Subcutaneous abdominal adipose tissue (tissue), 5 donors: ENCODE measurements at regions not wholly inside any gene's neighbourhood (a gene's known extent, or its start where the extent isn't known, plus 50 kb on each side); places are given as distances from the start of the nearest gene placed in this dataset.

Source experiments
- H3K27ac ChIP-seq: one replicate; pipeline ENCODE4 v1.7.0; 2013; ENCODE audit warnings: low read depth, mild to moderate bottlenecking, inconsistent platforms, low read length, moderate library complexity
- H3K27me3 ChIP-seq, 5 donors: one replicate each; pipeline ENCODE4 v1.7.0; 2013; ENCODE audit warnings: low read length in 5 of 5, inconsistent platforms in 1 of 5; ENCODE audit not compliant: control insufficient read depth in 5 of 5, insufficient read depth in 4 of 5
- H3K36me3 ChIP-seq, 5 donors: one replicate each; pipeline ENCODE4 v1.7.0; 2013; ENCODE audit warnings: low read length in 5 of 5; ENCODE audit not compliant: control insufficient read depth in 5 of 5, insufficient read depth in 5 of 5
- H3K4me1 ChIP-seq, 5 donors: one replicate each; pipeline ENCODE4 v1.7.0; 2013; ENCODE audit warnings: low read length in 5 of 5, mild to moderate bottlenecking in 3 of 5, moderate library complexity in 1 of 5; ENCODE audit not compliant: control insufficient read depth in 5 of 5, insufficient read depth in 5 of 5
- H3K4me3 ChIP-seq, 5 donors: one replicate each; pipeline ENCODE4 v1.7.0; 2013; ENCODE audit warnings: low read length in 5 of 5, low read depth in 1 of 5
- H3K9ac ChIP-seq, 5 donors: one replicate each; pipeline ENCODE4 v1.7.0; 2013; ENCODE audit warnings: low read length in 5 of 5, mild to moderate bottlenecking in 4 of 5, moderate library complexity in 3 of 5
- H3K9me3 ChIP-seq, 5 donors: one replicate each; pipeline ENCODE4 v1.7.0; 2013; ENCODE audit warnings: low read length in 5 of 5; ENCODE audit not compliant: control insufficient read depth in 5 of 5
- donor health status: healthy.
- donor health status: healthy.
- donor health status: healthy.
- donor health status: healthy.
- donor health status: healthy.

GRCh38 chr4:62243895-62244294, 1043.8 kb downstream of the ADGRL3 start:
- H3K9ac ChIP-seq: no peak overlapping the region

GRCh38 chr4:62235911-62236310, 1035.8 kb downstream of the ADGRL3 start:
- no peak overlapping the region for H3K9ac ChIP-seq
- no peak overlapping the region for H3K27ac ChIP-seq
- peaks cover 0 to 5% (median 0%) of the 10 kb centered on the region in 5 donors for H3K9me3 ChIP-seq
- peaks cover 0 to 4% (median 0%) of the 10 kb centered on the region in 5 donors for H3K4me1 ChIP-seq
- no peaks in the 10 kb centered on the region for H3K27me3 ChIP-seq
- no peaks in the 10 kb centered on the region for H3K36me3 ChIP-seq
- H3K4me3 ChIP-seq: no peak overlapping the region

More at GRCh38 chr4:62243895-62244294, 1043.8 kb downstream of the ADGRL3 start:
- H3K9me3 ChIP-seq: no peaks in the 10 kb centered on the region
- H3K4me1 ChIP-seq: no peaks in the 10 kb centered on the region
- H3K27ac ChIP-seq: no peak overlapping the region
- H3K36me3 ChIP-seq: no peaks in the 10 kb centered on the region
- H3K27me3 ChIP-seq: no peaks in the 10 kb centered on the region
- H3K4me3 ChIP-seq: no peak overlapping the region

- H3K27ac ChIP-seq: no peak overlapping the region
- H3K9me3 ChIP-seq: peaks cover 0 to 5% (median 0%) of the 10 kb centered on the region in 5 donors
- H3K36me3 ChIP-seq: no peaks in the 10 kb centered on the region
- no peaks in the 10 kb centered on the region for H3K27me3 ChIP-seq
- H3K4me3 ChIP-seq: no peak overlapping the region
- H3K9ac ChIP-seq: no peak overlapping the region
- peaks cover 0 to 4% (median 0%) of the 10 kb centered on the region in 5 donors for H3K4me1 ChIP-seq
Observed at GRCh38 chr4:62232814-62233213, 1032.7 kb downstream of the ADGRL3 start.

GRCh38 chr4:62231994-62232393, 1031.9 kb downstream of the ADGRL3 start:
- Histone ChIP-seq H3K36me3 (no peaks in the 10 kb centered on the region), H3K9me3 (peaks cover 0 to 5% (median 0%) of the 10 kb centered on the region in 5 donors), H3K27me3 (no peaks in the 10 kb centered on the region), H3K4me1 (no peaks in the 10 kb centered on the region), H3K9ac (no peak overlapping the region), H3K4me3 (no peak overlapping the region), H3K27ac (no peak overlapping the region)

- H3K27me3 ChIP-seq: no peaks in the 10 kb centered on the region
- H3K4me3 ChIP-seq: no peak overlapping the region
- H3K9ac ChIP-seq: no peak overlapping the region
- no peak overlapping the region for H3K27ac ChIP-seq
- peaks cover 0 to under 1% (median 0%) of the 10 kb centered on the region in 5 donors for H3K9me3 ChIP-seq
- no peaks in the 10 kb centered on the region for H3K4me1 ChIP-seq
- H3K36me3 ChIP-seq: no peaks in the 10 kb centered on the region
Observed at GRCh38 chr4:62226082-62226481, 1026.0 kb downstream of the ADGRL3 start.

- H3K4me3 ChIP-seq: no peak overlapping the region
- no peak overlapping the region for H3K27ac ChIP-seq
- H3K9me3 ChIP-seq: no peaks in the 10 kb centered on the region
- no peaks in the 10 kb centered on the region for H3K36me3 ChIP-seq
- no peak overlapping the region for H3K9ac ChIP-seq
- H3K4me1 ChIP-seq: no peaks in the 10 kb centered on the region
- H3K27me3 ChIP-seq: no peaks in the 10 kb centered on the region
Observed at GRCh38 chr4:62222121-62222520, 1022.0 kb downstream of the ADGRL3 start.

GRCh38 chr4:62210486-62210885, 1010.4 kb downstream of the ADGRL3 start:
- Histone ChIP-seq H3K4me1 (no peaks in the 10 kb centered on the region), H3K27me3 (no peaks in the 10 kb centered on the region), H3K9ac (no peak overlapping the region), H3K9me3 (no peaks in the 10 kb centered on the region), H3K27ac (no peak overlapping the region), H3K36me3 (no peaks in the 10 kb centered on the region), H3K4me3 (no peak overlapping the region)

GRCh38 chr4:62209757-62210485, 1009.8 kb downstream of the ADGRL3 start:
- no peak overlapping the region for H3K27ac ChIP-seq
- no peaks in the 10 kb centered on the region for H3K36me3 ChIP-seq
- H3K27me3 ChIP-seq: no peaks in the 10 kb centered on the region
- no peaks in the 10 kb centered on the region for H3K9me3 ChIP-seq
- no peak overlapping the region for H3K9ac ChIP-seq
- no peaks in the 10 kb centered on the region for H3K4me1 ChIP-seq
- no peak overlapping the region for H3K4me3 ChIP-seq

- Histone ChIP-seq H3K36me3 (no peaks in the 10 kb centered on the region), H3K4me1 (no peaks in the 10 kb centered on the region), H3K9me3 (no peaks in the 10 kb centered on the region), H3K27me3 (no peaks in the 10 kb centered on the region), H3K27ac (no peak overlapping the region), H3K4me3 (no peak overlapping the region), H3K9ac (no peak overlapping the region)
Observed at GRCh38 chr4:62208921-62209320, 1008.8 kb downstream of the ADGRL3 start.

- Histone ChIP-seq H3K4me1 (no peaks in the 10 kb centered on the region), H3K9ac (no peak overlapping the region), H3K27me3 (no peaks in the 10 kb centered on the region), H3K27ac (no peak overlapping the region), H3K9me3 (no peaks in the 10 kb centered on the region), H3K4me3 (no peak overlapping the region), H3K36me3 (no peaks in the 10 kb centered on the region)
Observed at GRCh38 chr4:62204136-62204535, 1004.0 kb downstream of the ADGRL3 start.
